GM18511 (cell line): ENCODE measurements at regions not wholly inside any gene's neighbourhood (a gene's known extent, or its start where the extent isn't known, plus 50 kb on each side); places are given as distances from the start of the nearest gene placed in this dataset.
"Not testable (repeated sequence)": the region's sequence is repeated elsewhere in the genome, so short reads cannot be mapped to it uniquely, and the experiment has no call there.

ENCODE experiments used
- ATAC-seq: cut with Tn5 transposase; IDR thresholded peaks from one replicate; pipeline ENCODE4 v1.9.1; 2021; ENCODE audit warnings: mild to moderate bottlenecking, moderate library complexity; ENCODE audit not compliant: unreplicated experiment

GRCh38 chr13:44147233-44147632 lies 226.4 kb upstream of the SERP2 start:
- ATAC-seq, result no peak

GRCh38 chr13:44147648-44148047 lies 226.0 kb upstream of the SERP2 start:
- no peak for ATAC-seq

GRCh38 chr13:44148159-44148914 lies 225.3 kb upstream of the SERP2 start:
- ATAC-seq, result no peak

- ATAC-seq, result not testable (repeated sequence)
These were observed 224.4 kb upstream of the SERP2 start for GRCh38 chr13:44149231-44149630.

GRCh38 chr13:44149821-44150220 lies 223.8 kb upstream of the SERP2 start:
- ATAC-seq, result no peak

GRCh38 chr13:44151474-44151873 lies 222.2 kb upstream of the SERP2 start:
- ATAC-seq, result no peak

GRCh38 chr13:44153496-44153895 lies 220.1 kb upstream of the SERP2 start:
- no peak for ATAC-seq

- no peak for ATAC-seq
These were observed 218.0 kb upstream of the SERP2 start for GRCh38 chr13:44155422-44156293.

GRCh38 chr13:44156294-44156658 lies 217.3 kb upstream of the SERP2 start:
- ATAC-seq, result no peak

GRCh38 chr13:44157606-44158005 lies 216.0 kb upstream of the SERP2 start:
- ATAC-seq, result no peak

GRCh38 chr13:44158098-44158521 lies 215.5 kb upstream of the SERP2 start:
- no peak for ATAC-seq

- ATAC-seq, result no peak
These were observed 214.6 kb upstream of the SERP2 start for GRCh38 chr13:44158881-44159632.

- ATAC-seq, result no peak
These were observed 213.9 kb upstream of the SERP2 start for GRCh38 chr13:44159633-44160279.

GRCh38 chr13:44160591-44161191 lies 212.9 kb upstream of the SERP2 start:
- no peak for ATAC-seq

- ATAC-seq, result no peak
These were observed 210.5 kb upstream of the SERP2 start for GRCh38 chr13:44163108-44163507.

GRCh38 chr13:44165221-44165888 lies 208.3 kb upstream of the SERP2 start:
- ATAC-seq, result no peak

- no peak for ATAC-seq
These were observed 207.6 kb upstream of the SERP2 start for GRCh38 chr13:44165889-44166496.

GRCh38 chr13:44169018-44169911 lies 204.4 kb upstream of the SERP2 start:
- no peak for ATAC-seq

GRCh38 chr13:44170731-44171130 lies 202.9 kb upstream of the SERP2 start:
- no peak for ATAC-seq
